GM19397 (cell line): ENCODE measurements at regions not wholly inside any gene's neighbourhood (a gene's known extent, or its start where the extent isn't known, plus 50 kb on each side); places are given as distances from the start of the nearest gene placed in this dataset.

ENCODE experiments used
- ATAC-seq: cut with Tn5 transposase; IDR thresholded peaks from one replicate; pipeline ENCODE4 v1.9.1; 2021; ENCODE audit warnings: mild to moderate bottlenecking, moderate library complexity; ENCODE audit not compliant: unreplicated experiment

DNA sequence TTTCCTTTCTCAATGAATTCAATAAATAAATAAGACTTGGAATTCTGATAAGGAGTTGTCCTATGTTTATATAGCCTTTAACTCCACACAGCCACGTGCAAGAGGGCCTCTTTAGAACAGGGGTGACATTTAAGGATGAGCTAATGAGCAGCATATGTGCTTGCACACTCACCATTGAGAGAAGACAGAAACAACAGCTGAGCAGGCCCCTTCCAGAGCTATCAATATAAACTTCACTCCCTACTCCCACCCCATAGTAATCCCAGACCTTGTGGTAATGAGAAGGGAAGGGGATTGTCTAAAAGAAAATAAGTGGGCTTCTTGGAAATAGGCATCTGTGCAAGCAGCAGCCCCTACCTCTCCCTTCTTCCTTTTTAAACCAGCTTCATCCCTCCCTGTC lies 176.0 kb downstream of the SEC16B start:
- no peak for ATAC-seq

DNA sequence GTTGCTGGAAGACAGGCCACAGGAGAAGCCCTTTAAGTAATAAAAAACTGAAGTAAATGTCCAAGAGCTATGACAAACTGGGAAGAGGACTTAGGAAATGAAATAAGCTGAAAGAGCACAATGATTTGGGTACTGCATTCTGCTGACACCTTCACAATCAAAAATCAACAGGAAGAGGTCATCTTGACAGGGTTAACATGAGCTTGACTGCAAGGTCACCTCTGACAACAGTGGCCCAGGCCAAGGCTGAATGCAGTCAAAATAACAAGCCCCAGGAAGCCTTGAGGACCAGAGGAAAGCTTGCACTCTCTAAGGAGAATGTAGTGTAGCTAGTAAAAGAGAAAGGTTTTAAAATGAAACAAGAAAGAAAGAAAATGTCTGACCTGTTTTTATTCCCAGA lies 179.3 kb downstream of the SEC16B start:
- ATAC-seq, result no peak

DNA sequence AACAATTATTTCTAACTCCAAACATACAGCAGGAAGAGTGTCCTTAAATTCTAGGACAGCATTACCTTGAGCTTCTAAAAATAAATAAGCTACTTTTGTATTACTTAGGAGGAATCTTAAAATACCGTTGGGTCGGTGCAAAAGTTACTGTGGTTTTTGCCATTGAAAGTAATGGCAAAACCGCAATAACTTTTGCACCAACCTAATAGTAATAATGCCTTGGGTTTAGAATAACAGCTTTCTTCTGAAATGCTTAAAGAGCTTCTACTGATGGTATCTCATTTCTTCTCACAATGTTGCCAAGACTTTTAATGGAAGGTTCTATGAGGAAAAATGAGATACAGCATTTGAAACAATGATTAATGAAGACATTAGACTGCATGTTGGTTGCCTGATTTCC lies 179.9 kb downstream of the SEC16B start:
- ATAC-seq, result no peak

DNA sequence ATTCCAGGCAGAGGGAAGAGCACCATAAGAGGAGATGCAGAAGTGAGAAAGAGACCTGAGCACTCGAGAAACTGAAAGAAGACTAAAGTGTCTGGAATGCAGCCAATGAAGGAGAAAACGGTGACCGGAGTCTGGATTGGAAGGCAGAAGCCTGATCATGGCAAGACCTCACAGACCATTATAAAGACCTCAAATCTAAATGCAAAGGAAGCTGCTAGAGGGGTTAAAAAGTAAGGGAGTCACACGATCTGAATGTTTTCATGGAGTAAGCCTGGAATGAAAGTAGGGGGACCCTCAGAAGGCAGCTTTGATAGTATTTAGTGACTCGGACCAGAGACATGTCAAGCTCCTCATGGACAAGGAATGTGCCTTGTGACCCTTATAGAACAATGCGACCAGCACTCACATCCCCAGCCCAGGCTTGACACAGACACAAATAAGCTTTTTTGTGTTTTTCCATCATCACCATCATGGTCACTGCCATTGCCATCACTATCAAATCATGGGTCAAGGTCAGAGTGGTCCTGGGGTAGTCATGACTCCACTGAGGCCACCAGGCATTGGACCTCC lies 183.6 kb downstream of the SEC16B start:
- no peak for ATAC-seq

DNA sequence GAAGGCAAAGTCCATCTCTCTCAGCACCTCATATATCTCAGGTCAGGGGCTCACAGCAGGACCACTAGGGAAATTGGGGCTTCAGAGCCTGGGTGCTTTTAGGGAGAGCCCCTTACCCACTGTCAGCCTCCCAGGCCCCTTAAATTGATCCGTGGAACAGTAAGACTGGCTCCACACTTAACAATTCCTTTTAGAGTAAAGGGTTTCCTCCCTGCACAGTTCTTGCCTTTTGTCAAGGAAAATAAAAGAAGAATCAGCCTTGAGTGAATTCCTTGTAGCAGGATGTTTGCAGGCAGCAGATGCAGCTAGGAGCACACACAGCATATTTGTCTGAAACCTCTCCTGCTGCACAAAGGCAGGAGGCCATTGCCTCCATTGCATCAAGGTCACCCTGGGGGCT lies 184.9 kb downstream of the SEC16B start:
- ATAC-seq, result no peak

DNA sequence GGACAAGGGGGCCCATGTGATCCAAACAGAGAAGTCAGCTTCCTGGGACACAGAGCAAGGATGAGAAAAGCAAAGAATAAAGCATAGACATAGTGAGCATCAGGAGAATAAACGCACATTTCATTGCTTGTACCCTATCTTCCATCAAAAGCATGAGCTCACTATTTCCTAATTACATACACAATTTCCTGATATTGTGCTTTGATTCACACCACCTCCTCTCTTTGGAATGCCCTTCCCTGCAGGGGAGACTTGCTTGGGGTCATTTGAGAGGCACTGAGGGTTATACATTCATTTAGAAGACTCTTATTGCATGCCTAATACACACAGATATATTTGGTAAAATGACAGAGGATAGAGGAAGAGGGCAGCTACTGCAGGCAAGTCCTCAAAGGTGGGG lies 185.4 kb downstream of the SEC16B start:
- no peak for ATAC-seq

DNA sequence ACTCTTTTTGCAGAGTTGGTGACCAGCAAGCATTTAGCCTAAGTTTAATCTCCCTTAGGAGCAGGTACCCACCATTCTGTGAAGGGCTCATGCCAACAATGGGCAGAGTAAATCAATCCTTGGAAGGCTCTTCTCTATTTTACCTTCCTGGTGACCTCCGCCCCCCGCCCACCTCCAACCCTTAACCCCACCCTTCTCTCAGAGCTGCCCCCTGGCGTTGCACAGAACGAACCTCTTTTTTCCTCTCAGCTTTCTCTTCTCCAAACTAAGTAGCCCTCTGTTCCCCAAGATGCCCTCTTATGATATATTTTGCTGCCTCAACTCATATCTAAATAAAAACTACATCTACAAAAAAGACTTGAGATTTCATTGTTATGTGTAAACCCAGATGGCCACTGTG lies 186.8 kb downstream of the SEC16B start:
- ATAC-seq, result no peak

DNA sequence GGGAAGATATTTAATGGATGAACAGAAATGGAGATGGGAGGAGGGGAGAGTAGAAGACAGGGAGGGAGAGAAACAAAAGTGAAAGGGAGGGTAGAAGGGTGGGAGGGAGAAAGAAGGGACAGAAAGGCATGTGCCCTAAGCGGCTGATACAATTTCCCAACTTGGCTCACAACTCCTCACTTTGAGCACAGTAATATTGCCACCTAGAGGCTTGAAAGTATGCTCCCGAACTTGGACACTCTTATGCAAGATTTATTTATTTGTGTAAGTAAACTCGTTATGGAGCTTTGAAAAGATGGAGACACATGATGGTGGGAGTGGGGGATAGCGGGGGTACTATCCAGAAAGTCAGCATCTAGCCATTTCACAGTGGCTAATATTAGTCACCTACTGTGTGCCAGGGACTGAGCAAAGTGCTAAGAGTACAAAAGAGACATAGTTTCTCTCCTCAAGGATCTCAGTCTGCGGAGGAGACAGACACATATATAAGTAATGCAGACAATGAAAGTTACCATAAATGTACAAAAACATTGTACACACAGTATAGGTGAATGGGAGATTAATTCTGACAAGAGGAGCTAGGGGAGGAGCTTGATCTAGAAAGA lies 189.7 kb downstream of the SEC16B start:
- no peak for ATAC-seq

DNA sequence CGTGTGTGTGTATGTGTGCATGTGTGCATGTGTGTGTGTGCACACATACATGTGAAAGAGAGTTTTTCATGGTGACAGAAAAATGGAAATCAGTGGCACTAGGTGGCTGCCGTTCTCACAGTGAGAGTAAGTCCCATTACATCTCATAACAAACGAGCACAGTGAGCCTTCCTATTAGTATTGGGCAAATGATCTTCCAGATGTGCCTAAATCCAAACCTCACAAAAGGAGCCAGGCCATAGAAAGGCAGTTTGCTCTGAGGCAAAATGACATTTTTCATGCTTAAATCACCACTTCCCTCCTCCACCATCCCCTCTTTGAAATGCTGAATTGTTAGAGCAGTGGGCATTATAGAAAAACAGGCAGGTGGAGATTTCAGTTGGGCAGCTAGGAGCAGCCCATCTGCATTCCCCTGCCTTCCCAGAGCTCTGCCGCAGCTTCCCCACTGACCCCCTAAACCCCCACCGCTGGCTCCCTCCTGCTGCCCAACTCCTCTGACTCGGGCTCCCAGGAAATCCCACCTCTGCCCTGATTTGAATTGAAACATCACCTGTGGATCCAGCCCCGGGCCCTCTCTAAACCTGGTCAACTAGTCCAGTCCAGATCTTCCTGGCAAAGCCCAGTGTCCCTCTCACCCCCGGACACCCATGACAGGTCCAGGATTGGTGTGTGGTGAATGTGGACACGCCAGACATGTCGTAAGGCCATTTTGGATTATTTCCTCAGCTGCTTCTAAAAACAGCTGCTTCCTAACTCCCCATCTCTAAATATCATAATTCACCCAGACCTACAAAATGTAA lies 190.5 kb downstream of the SEC16B start:
- ATAC-seq, result no peak

DNA sequence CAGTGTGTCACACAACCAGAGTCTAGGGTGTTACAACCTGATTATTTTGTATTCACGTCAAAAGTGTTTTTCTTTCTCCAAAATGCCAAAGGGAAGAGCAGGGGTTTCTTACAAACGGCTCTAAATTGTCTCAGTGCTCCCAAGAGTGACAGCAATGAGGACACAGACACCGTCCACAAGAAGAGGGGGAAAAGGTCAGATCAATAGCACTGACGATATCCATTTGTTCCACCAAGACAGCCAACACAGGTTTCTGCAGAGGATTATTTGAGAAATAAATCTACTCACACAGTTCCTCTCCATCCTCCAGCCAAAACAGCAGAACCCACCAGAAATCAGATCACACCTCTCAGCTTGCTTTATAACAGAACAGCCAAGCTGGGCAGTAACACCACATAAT lies 193.9 kb downstream of the SEC16B start:
- ATAC-seq, result no peak

DNA sequence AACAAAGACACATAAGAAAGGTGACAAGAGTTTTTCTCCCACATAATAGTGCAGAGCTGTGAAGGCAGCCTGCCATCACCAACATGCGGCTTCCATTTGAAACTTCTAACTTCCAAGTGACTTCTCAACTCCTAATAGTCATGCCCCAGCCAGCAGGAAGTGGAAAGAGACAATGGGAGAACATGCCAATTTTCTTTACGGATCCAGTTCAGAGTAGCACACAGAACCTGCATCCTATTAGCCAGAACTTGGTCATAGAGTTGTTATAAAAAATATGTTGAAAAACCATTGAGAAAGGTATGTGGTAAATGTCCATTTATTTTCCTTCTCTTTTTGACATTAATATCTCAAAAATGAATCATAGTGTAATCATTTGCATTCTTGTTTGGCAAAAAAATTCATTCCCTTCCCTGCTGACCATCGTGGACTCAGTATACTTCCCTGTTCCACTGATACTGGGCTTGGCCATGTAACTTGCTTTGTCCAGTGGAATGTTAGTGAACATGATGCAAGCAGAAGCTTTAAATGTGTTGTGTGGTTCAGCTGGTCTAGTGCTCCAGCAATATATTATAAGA lies 197.4 kb downstream of the SEC16B start:
- no peak for ATAC-seq

DNA sequence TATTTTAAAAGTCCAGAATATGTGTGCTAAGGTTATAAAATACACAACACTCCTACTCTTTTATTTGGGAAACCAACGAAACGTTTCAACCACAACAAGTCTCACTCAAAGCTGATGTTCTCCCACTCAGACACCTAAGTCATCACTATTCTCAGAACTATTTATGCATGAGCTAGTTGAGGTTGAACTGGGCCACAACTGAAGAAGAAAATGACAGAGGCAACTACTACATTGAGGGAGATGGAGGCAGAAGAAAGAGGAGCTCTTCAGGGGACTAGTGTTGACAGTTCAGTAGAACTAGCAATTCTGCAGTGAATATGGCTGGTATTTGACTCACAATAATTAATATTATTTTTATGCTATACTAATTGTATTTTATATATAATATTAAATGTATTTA lies 198.2 kb downstream of the SEC16B start:
- ATAC-seq, result no peak

DNA sequence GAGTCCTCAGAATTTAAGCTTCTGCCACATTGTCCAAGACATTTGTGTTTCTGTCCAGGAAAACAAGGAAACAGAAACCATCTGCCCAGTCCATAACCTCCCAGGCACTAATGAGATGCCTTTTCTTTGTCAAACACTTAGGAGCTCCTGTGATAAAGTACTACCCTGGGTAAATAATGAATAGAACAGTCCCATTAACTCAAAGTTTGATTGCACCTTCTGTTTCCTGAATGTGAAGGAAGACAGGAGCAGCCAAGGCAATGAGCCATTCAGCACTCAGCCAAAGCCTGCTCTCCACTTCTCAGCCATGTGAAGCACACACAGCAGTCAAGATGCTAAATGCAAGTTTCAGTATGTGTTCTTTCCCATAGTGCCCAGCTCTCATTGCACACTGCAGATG lies 199.8 kb downstream of the SEC16B start:
- ATAC-seq, result no peak

DNA sequence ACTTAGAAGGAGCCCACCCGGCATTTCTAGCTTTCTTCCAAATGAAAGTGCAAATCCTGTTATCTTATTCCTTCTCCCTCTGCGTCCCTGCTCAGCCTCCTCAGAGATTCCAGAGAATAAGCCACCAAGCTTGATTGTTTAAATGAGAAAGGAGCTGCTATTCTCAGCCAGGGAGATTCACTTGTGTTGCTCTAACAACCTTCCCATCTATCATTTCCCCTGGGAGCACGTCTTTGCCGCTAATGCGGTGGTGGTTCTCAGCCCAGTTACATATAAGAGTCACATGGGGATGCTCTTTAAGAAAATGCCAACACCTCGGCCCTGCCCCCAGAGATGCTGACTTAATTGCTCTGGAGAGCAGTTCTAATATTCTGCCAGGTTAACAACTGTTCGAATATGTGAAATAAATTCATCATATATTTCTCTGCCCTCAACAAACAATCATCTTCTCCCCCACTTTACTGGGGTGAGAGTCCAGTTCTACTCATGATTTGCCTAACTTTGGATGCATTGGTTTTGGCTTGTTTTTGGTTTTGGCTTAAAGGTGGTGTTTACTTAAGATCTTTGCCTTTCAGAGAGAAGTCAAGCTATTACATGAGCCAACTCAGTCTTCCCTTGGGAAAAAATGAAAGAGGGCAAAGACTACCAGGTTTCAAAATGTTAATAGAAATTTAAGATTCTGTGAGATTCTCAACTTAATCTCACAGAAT lies 213.9 kb downstream of the SEC16B start:
- no peak for ATAC-seq

DNA sequence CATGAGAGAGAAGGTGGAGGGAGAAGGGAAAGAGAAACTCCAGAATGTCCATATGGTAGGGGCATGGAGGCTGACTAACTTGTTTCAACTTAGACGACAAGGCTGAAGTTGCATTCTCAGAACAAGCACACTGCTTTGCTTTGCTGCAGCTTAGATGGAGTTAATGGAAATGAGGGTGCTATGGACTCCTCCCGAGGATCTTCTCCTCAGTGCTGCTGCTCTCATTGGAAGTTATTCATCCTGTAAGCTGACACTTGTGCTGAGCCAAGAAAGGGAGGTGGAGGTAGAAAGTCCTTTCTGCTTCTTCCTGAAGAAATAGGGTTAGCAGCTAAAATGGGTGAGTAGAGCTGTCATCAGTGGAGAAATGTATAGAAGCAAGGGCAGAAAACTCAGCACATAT lies 215.3 kb downstream of the SEC16B start:
- no peak for ATAC-seq

DNA sequence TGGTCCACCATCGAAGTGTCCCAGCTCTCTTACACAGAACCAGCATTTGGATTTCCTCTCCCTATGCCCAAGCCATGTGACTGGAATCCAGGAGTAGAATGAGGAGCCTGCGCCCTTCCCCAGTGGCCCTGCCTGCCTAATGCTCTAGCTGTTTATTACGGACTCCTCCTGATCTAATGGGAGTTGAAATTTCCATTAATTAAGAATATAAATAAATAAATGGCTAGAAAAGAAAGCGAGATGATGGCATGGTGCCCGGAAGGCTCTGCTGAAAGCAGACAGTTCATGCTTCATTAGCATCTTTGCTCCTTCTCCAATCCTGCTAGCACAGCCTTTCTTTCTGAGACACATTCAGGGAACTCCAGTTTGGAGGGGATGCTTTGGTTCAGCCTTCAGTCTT lies 216.2 kb downstream of the SEC16B start:
- no peak for ATAC-seq

DNA sequence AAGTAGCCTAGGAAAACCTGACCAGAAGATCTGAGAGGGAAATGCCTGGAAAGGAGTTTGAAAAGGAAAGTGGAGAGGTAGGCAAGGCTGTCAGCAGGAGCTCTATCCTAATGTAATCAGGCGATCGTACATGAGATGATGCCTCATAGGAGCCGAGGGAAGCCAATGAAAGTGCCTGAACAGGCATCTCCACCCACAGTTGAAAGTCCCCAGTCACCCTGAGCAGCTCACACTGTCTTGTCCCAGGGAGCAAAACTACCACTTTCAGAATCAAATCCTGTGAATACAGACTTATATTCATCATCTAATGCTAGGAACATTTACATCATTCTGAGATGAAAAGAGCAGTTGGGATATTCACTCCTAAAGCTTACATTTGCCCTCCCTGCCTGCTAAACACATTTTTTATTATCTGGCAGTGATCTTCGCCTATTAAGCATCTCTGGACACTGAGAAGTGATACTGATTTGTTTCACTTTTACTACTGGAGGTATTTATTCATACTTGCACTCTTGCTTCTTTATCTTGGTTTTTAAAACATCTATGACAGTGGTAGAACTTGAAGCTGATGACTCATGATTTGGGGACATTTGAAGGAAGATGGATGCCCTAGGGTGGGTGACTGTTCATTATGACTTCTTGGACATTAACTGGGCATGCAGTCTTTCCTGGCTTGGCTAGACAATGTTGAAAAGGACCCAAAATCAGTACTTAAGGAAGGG lies 221.6 kb downstream of the SEC16B start:
- ATAC-seq, result no peak

DNA sequence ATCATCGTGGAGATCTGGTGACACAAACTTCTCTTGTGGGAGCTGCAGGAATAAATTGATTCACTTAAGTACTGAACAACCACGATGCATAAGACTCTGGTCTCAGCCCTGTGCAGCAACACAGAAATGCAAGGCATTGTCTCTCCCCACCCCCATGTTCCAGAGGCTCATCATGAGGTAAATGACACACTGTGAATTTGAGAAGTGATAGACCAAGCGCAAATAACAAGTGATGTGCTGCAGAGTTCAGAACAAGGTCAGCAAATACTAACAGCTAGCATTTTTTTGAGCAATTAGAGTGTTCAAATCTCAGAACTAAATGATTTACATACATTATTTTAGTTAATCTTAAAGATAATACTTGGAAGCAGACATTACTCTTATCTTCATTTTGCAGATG lies 223.7 kb downstream of the SEC16B start:
- ATAC-seq, result no peak

DNA sequence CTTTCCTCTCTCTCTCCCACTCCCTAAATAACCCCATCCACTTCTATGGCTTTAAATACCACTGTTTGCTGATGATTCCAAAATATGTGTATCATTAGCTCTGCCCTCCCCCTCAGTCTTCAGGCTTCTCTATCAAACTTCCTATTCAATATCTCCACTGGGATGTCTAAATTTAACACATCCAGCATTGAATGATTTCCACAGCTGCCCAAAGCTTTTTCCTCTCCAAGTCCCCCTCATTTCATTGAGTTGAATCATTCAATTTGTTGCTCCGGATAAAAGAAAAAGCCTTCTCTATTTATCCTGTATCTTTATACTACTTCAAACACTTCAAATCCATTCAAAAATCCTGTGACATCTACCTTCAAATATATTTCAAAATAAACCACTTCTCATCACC lies 225.0 kb downstream of the SEC16B start:
- ATAC-seq, result no peak

DNA sequence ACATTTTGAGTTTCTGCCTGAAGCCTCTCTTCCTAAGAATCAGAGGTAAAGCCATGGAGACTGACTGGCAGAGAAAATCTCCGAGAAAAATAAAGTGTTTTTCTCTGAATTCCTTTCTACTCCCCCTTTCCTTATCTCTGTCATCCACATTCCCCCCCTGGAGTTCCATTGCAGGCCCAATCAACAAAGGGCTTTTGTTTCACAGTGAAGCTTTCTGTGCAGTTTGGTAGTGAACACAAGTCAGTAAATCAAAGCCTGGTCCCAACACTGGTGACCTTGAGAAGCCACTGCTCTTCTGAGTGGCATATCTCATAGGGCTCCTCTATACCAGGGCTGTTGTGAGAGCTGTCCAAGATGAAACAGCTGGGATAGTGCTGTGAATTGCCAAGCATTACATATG lies 228.4 kb downstream of the SEC16B start:
- ATAC-seq, result no peak

DNA sequence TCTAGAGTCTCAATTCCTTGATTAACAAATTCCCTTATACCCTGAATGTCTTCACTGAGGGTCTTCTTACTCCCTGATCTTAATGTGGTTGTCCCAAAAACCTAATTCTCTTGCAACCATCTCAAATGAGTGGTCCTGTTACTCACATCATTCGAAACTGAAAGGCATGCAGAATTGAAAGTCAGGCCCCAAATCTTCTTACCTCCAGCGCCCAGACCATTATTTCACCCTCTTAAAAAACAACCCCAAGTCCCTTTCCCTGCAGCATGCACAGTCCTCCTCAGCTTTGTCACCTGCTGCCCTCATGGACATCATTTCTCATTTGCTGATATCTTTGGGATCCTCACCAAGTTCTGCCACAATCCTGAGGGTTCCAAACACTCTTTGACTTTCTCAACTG lies 230.1 kb downstream of the SEC16B start:
- ATAC-seq, result no peak
